ENCODE measurements at regions not wholly inside any gene's neighbourhood (a gene's known extent, or its start where the extent isn't known, plus 50 kb on each side); places are given as distances from the start of the nearest gene placed in this dataset.

- in situ Hi-C loops (cut with HindIII; ENCODE audit: low pct_ligation_motif_present, low pct_unique_long_range_greater_than_20kb, low sequenced_read_pairs), result no loop called here
- DNase-seq, result no peak
Measured at GRCh38 chr12:130014485-130014807, 110.6 kb upstream of the TMEM132D start.

GRCh38 chr12:130016194-130016593 lies 112.4 kb upstream of the TMEM132D start:
- no peak for DNase-seq
- in situ Hi-C loops (cut with HindIII; ENCODE audit: low pct_ligation_motif_present, low pct_unique_long_range_greater_than_20kb, low sequenced_read_pairs), result no loop called here

GRCh38 chr12:130016986-130017385 lies 113.2 kb upstream of the TMEM132D start:
- DNase-seq, result no peak
- in situ Hi-C loops (cut with HindIII; ENCODE audit: low pct_ligation_motif_present, low pct_unique_long_range_greater_than_20kb, low sequenced_read_pairs), result no loop called here

- no peak for DNase-seq
- in situ Hi-C loops (cut with HindIII; ENCODE audit: low pct_ligation_motif_present, low pct_unique_long_range_greater_than_20kb, low sequenced_read_pairs), result no loop called here
Measured at GRCh38 chr12:130017591-130018449, 114.0 kb upstream of the TMEM132D start.

GRCh38 chr12:130018614-130019013 lies 114.8 kb upstream of the TMEM132D start:
- in situ Hi-C loops (cut with HindIII; ENCODE audit: low pct_ligation_motif_present, low pct_unique_long_range_greater_than_20kb, low sequenced_read_pairs), result no loop called here
- no peak for DNase-seq

- peak; percentile 57 for DNase-seq
- in situ Hi-C loops (cut with HindIII; ENCODE audit: low pct_ligation_motif_present, low pct_unique_long_range_greater_than_20kb, low sequenced_read_pairs), result loop anchor here (25.0 kb wide), 1 partner anchor 311 kb away; the partner anchor contains the start of gene PIWIL1
Measured at GRCh38 chr12:130026608-130027176, 122.9 kb upstream of the TMEM132D start.

GRCh38 chr12:130027798-130028197 lies 124.0 kb upstream of the TMEM132D start:
- in situ Hi-C loops (cut with HindIII; ENCODE audit: low pct_ligation_motif_present, low pct_unique_long_range_greater_than_20kb, low sequenced_read_pairs), result loop anchor here (25.0 kb wide), 1 partner anchor 310 kb away; the partner anchor contains the start of gene PIWIL1
- no peak for DNase-seq

- in situ Hi-C loops (cut with HindIII; ENCODE audit: low pct_ligation_motif_present, low pct_unique_long_range_greater_than_20kb, low sequenced_read_pairs), result loop anchor here (25.0 kb wide), 1 partner anchor 308 kb away; the partner anchor contains the start of gene PIWIL1
- DNase-seq, result no peak
Measured at GRCh38 chr12:130029151-130029550, 125.3 kb upstream of the TMEM132D start.

- no peak for DNase-seq
- in situ Hi-C loops (cut with HindIII; ENCODE audit: low pct_ligation_motif_present, low pct_unique_long_range_greater_than_20kb, low sequenced_read_pairs), result loop anchor here (25.0 kb wide), 1 partner anchor 306 kb away; the partner anchor contains the start of gene PIWIL1
Measured at GRCh38 chr12:130031041-130031440, 127.2 kb upstream of the TMEM132D start.

- in situ Hi-C loops (cut with HindIII; ENCODE audit: low pct_ligation_motif_present, low pct_unique_long_range_greater_than_20kb, low sequenced_read_pairs), result loop anchor here (25.0 kb wide), 1 partner anchor 306 kb away; the partner anchor contains the start of gene PIWIL1
- DNase-seq, result peak; percentile 78
Measured at GRCh38 chr12:130031571-130032189, 127.9 kb upstream of the TMEM132D start.

GRCh38 chr12:130041983-130042812 lies 120.1 kb upstream of the FZD10 start:
- DNase-seq, result no peak
- in situ Hi-C loops (cut with HindIII; ENCODE audit: low pct_ligation_motif_present, low pct_unique_long_range_greater_than_20kb, low sequenced_read_pairs), result loop anchor here (25.0 kb wide), 1 partner anchor 295 kb away; the partner anchor contains the start of gene PIWIL1

- DNase-seq, result no peak
Measured at GRCh38 chr12:130043685-130044406, 118.4 kb upstream of the FZD10 start.

GRCh38 chr12:130044991-130045621 lies 117.2 kb upstream of the FZD10 start:
- in situ Hi-C loops (cut with HindIII; ENCODE audit: low pct_ligation_motif_present, low pct_unique_long_range_greater_than_20kb, low sequenced_read_pairs), result loop anchor here (25.0 kb wide), 1 partner anchor 292 kb away; the partner anchor contains the start of gene PIWIL1
- DNase-seq, result no peak

More at GRCh38 chr12:130043685-130044406, 118.4 kb upstream of the FZD10 start:
- in situ Hi-C loops (cut with HindIII; ENCODE audit: low pct_ligation_motif_present, low pct_unique_long_range_greater_than_20kb, low sequenced_read_pairs), result loop anchor here (25.0 kb wide), 1 partner anchor 293 kb away; the partner anchor contains the start of gene PIWIL1

- DNase-seq, result no peak
- in situ Hi-C loops (cut with HindIII; ENCODE audit: low pct_ligation_motif_present, low pct_unique_long_range_greater_than_20kb, low sequenced_read_pairs), result loop anchor here (25.0 kb wide), 1 partner anchor 288 kb away; the partner anchor contains the start of gene PIWIL1
Measured at GRCh38 chr12:130049666-130050065, 112.6 kb upstream of the FZD10 start.

- in situ Hi-C loops (cut with HindIII; ENCODE audit: low pct_ligation_motif_present, low pct_unique_long_range_greater_than_20kb, low sequenced_read_pairs), result no loop called here
- DNase-seq, result no peak
Measured at GRCh38 chr12:130051900-130052299, 110.4 kb upstream of the FZD10 start.

GRCh38 chr12:130053651-130054069 lies 108.6 kb upstream of the FZD10 start:
- DNase-seq, result no peak
- in situ Hi-C loops (cut with HindIII; ENCODE audit: low pct_ligation_motif_present, low pct_unique_long_range_greater_than_20kb, low sequenced_read_pairs), result no loop called here

GRCh38 chr12:130054803-130055202 lies 107.5 kb upstream of the FZD10 start:
- in situ Hi-C loops (cut with HindIII; ENCODE audit: low pct_ligation_motif_present, low pct_unique_long_range_greater_than_20kb, low sequenced_read_pairs), result no loop called here
- DNase-seq, result no peak
